Naive B cell (primary cell): ENCODE measurements at regions not wholly inside any gene's neighbourhood (a gene's known extent, or its start where the extent isn't known, plus 50 kb on each side); places are given as distances from the start of the nearest gene placed in this dataset.
"Not testable (repeated sequence)": the region's sequence is repeated elsewhere in the genome, so short reads cannot be mapped to it uniquely, and the experiment has no call there.

Experiments
- ATAC-seq, 2 donors: fragments of 150-1000 bp; cut with Tn5 transposase; 2 replicates each; pipeline ENCODE4 v1.10.0; 2021; ENCODE audit warnings: low read depth in 2 of 2, mild to moderate bottlenecking in 2 of 2, moderate library complexity in 2 of 2
- DNase-seq: peaks from one replicate; pipeline ENCODE4 v3.0.0; 2022
- H3K27ac Mint-ChIP-seq, 6 donors: one replicate each; pipeline ENCODE4 v1.8.0; 2020 to 2022; ENCODE audit warnings: mild to moderate bottlenecking in 6 of 6, mixed read lengths in 6 of 6, moderate library complexity in 5 of 6, inconsistent platforms in 2 of 6
- H3K27me3 Mint-ChIP-seq, 3 donors: one replicate each; pipeline ENCODE4 v1.8.0; 2021 to 2022; ENCODE audit warnings: mixed read lengths in 3 of 3, mild to moderate bottlenecking in 1 of 3
- H3K36me3 Mint-ChIP-seq, 2 donors: one replicate each; pipeline ENCODE4 v1.8.0; 2020 to 2022; ENCODE audit warnings: mixed read lengths in 2 of 2, inconsistent platforms in 1 of 2, mild to moderate bottlenecking in 1 of 2
- H3K4me1 Mint-ChIP-seq, 3 donors: one replicate each; pipeline ENCODE4 v1.8.0; 2020 to 2022; ENCODE audit warnings: mixed read lengths in 3 of 3, inconsistent platforms in 1 of 3, mild to moderate bottlenecking in 1 of 3, moderate library complexity in 1 of 3
- H3K4me3 Mint-ChIP-seq, 8 donors: one replicate each; pipeline ENCODE4 v1.8.0; 2020 to 2022; ENCODE audit warnings: mild to moderate bottlenecking in 8 of 8, mixed read lengths in 8 of 8, moderate library complexity in 8 of 8, inconsistent platforms in 2 of 8
- H3K9me3 Mint-ChIP-seq, 7 donors: one replicate each; pipeline ENCODE4 v1.8.0; 2020 to 2022; ENCODE audit warnings: mixed read lengths in 7 of 7, mild to moderate bottlenecking in 5 of 7, inconsistent platforms in 2 of 7, moderate library complexity in 1 of 7

DNA sequence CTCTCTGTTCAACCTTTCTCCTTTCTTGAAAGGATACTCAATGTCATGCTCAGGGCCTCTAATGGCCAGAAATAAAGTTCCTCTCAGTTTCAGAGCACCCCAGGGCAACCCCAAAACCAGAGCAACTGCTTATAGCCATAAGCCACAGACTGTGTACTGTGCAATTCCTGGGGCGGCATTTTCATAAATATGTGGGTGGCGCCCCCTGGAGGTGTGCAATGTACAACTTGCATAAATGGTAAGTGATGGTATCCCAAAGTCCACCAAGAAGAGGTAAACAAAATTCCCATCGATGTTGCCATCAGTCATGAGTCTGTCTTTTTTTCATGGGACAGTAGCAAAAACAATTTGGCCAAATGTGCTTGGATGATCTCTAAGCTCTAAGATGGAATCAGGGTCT lies 108.4 kb upstream of the ROPN1B start:
- not testable (repeated sequence) for H3K9me3 Mint-ChIP-seq, ATAC-seq, H3K4me3 Mint-ChIP-seq, H3K27me3 Mint-ChIP-seq, DNase-seq, H3K4me1 Mint-ChIP-seq, H3K36me3 Mint-ChIP-seq
- peak overlapping the region in 1 of 6 donors; percentile 24 for H3K27ac Mint-ChIP-seq

DNA sequence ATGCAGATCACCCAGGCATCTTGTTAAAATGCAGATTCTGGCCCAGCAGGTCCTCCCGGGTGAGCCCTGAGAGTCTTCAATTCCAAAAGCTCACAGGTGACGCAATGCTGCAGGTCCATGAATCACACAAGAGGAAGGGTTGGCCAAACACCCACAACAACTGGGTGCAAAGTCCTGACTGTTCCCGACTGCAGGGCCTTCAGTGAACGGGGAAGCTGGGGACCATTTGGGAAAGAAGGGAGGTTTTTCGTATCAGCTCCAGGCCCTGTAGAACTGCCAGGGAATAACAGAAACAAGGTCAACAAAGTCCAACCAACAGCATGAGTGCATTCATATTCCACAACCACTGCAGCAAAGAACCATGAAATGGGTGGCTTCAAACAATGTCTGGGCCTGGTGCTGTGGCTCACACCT lies 106.1 kb upstream of the ROPN1B start:
- not testable (repeated sequence) for H3K9me3 Mint-ChIP-seq, H3K27ac Mint-ChIP-seq, DNase-seq, ATAC-seq, H3K27me3 Mint-ChIP-seq, H3K4me1 Mint-ChIP-seq, H3K36me3 Mint-ChIP-seq
- peak overlapping the region in 1 of 8 donors; percentile 59 for H3K4me3 Mint-ChIP-seq

DNA sequence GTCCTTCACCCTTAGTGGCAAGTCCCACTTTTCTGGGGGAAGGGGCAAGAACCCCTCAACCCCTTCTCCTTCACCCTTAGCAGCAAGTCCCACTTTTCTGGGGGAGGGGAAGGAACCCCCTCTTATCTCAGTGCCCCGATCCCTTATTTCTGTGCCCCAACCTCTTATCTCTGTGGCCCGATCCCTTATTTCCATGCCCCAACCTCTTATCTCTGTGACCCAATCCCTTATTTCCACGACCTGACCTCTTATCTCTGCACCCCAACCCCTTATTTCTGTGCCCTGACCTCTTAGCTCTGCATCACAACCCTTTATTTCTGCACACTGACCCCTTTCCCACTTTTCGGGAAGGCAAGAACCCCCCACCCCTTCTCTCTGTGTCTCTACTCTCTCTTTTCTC lies 104.4 kb upstream of the ROPN1B start:
- DNase-seq, H3K27me3 Mint-ChIP-seq, H3K36me3 Mint-ChIP-seq, H3K4me1 Mint-ChIP-seq, ATAC-seq, H3K9me3 Mint-ChIP-seq, H3K27ac Mint-ChIP-seq: not testable (repeated sequence)
- peak overlapping the region in 1 of 8 donors; percentile 50 for H3K4me3 Mint-ChIP-seq

DNA sequence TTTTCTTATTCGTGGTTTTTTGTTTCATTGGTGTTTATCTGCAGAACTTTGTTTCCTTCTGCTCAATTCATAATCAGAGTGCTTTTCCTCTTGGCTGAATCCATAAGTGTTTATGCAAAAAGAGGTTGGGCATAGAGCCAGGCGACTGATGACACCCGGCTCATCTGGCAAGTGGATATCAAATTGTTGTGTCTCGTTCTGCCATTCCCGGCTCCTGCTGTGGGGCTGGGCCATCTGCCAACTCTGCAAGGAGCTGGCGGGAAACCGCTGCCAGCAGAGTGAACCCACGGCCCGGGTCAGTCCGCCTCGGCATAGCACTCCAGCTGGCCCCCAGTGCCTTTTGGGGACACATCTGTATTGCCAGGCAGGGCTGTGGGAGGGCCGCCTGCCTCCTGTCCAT lies 83.0 kb upstream of the ROPN1B start:
- not testable (repeated sequence) for DNase-seq, H3K4me1 Mint-ChIP-seq, H3K27ac Mint-ChIP-seq, H3K4me3 Mint-ChIP-seq, ATAC-seq, H3K27me3 Mint-ChIP-seq
- Mint-ChIP-seq H3K36me3 (peaks cover 9 to 24% of the 10 kb centered on the region in 2 donors), H3K9me3 (peaks cover 10 to 48% (median 30%) of the 10 kb centered on the region in 7 donors)

DNA sequence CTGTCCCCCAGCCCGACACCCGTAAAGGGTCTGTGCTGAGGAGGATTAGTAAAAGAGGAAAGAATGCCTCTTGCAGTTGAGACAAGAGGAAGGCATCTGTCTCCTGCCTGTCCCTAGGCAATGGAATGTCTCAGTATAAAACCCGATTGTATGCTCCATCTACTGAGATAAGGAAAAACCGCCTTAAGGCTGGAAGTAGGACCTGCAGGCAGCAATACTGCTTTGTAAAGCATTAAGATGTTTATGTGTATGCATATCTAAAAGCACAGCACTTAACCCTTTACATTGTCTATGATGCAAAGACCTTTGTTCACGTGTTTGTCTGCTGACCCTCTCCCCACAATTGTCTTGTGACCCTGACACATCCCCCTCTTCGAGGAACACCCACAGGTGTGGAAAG lies 69.8 kb upstream of the ROPN1B start:
- not testable (repeated sequence) for H3K36me3 Mint-ChIP-seq, DNase-seq, H3K27ac Mint-ChIP-seq, H3K27me3 Mint-ChIP-seq, H3K4me3 Mint-ChIP-seq, ATAC-seq, H3K4me1 Mint-ChIP-seq
- peaks cover 0 to 17% (median 0%) of the 10 kb centered on the region in 7 donors for H3K9me3 Mint-ChIP-seq

DNA sequence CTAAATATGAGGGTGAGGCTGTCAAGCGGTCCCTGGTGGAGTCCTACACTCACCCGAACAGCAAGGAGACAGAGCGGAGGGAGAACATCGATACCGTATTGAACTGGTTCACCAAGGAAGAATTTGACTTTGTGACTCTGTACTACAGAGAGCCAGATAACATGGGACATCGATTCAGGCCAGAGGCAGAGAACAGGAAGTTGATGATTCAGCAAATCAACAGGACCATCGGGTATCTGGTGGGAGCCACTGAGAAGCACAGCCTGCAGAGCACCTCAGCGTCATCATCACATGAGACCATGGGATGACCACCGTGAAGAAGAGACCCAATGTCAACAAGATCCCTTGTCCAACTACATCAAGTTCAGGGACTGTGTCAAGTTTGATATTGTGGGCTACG lies 67.5 kb upstream of the ROPN1B start:
- not testable (repeated sequence) for H3K27me3 Mint-ChIP-seq, H3K4me3 Mint-ChIP-seq, DNase-seq, H3K9me3 Mint-ChIP-seq, H3K27ac Mint-ChIP-seq, H3K36me3 Mint-ChIP-seq, ATAC-seq, H3K4me1 Mint-ChIP-seq

DNA sequence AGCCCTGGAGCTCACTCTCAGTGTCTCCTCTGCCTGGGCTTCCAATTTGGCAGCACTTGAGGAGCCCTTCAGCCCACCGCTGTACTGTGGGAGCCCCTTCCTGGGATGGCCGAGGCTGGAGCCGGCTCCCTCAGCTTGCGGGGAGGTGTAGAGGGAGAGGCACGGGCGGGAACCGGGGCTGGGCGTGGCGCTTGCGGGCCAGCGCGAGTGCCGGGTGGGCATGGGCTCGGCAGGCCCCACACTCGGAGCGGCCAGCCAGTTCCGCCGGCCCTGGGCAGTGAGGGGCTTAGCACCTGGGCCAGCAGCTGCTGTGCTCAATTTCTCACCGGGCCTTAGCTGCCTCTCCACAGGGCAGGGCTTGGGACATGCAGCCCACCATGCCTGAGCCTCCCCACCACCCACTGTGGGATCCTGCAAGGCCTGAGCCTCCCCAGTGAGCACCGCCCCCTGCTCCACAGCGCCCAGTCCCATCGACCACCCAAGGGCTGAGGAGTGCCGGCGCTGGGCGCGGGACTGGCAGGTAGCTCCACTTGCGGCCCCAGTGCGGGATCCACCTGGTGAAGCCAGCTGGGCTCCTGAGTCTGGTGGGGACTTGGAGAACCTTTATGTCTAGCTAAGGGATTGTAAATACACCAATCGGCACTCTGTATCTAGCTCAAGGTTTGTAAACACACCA lies 65.1 kb upstream of the ROPN1B start:
- H3K9me3 Mint-ChIP-seq, H3K27ac Mint-ChIP-seq: not testable (repeated sequence)

DNA sequence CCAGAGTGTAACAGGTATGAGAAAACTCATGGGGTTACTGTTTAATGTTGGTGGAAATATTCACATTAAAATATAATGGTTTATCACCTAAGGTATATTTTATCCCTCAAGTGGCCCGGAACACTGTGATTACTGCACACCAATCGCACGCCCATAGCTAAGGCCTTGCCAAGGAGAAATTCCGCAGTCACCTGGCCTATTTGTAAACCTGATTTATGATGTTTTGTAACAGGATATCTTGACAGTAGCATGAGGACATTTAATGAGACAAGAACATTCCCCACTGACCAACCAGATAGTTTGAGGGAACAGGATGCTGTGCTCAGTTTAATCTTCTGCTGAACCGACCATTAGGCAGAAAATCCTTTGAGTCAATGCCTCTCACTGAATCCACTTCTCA lies 61.7 kb upstream of the ROPN1B start:
- H3K27me3 Mint-ChIP-seq, H3K27ac Mint-ChIP-seq, H3K4me1 Mint-ChIP-seq, H3K4me3 Mint-ChIP-seq, DNase-seq, ATAC-seq, H3K36me3 Mint-ChIP-seq, H3K9me3 Mint-ChIP-seq: not testable (repeated sequence)

More for the DNA sequence above, 65.1 kb upstream of the ROPN1B start:
- ATAC-seq, DNase-seq, H3K36me3 Mint-ChIP-seq, H3K4me1 Mint-ChIP-seq, H3K27me3 Mint-ChIP-seq, H3K4me3 Mint-ChIP-seq: not testable (repeated sequence)

DNA sequence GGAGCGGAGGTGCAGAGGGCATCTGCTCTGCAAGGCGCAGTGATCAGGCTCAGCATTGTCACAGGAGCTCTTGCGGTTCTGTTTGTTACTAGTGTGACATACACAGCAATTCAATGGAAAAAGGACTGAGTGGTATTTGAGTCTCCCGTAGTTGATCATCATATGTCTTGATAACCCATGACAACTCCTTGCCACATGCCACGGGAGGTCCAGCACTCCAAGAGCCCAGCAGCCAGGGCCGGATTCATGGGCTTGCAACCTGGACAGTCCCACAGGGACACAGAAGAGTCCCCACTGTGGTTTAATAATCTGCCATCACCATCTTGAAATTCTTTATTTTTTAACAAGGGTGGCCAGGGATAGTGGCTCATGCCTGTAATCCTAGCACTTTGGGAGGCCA lies 58.1 kb upstream of the ROPN1B start:
- H3K4me3 Mint-ChIP-seq, H3K27ac Mint-ChIP-seq, ATAC-seq, H3K27me3 Mint-ChIP-seq, H3K4me1 Mint-ChIP-seq, H3K36me3 Mint-ChIP-seq, H3K9me3 Mint-ChIP-seq, DNase-seq: not testable (repeated sequence)

DNA sequence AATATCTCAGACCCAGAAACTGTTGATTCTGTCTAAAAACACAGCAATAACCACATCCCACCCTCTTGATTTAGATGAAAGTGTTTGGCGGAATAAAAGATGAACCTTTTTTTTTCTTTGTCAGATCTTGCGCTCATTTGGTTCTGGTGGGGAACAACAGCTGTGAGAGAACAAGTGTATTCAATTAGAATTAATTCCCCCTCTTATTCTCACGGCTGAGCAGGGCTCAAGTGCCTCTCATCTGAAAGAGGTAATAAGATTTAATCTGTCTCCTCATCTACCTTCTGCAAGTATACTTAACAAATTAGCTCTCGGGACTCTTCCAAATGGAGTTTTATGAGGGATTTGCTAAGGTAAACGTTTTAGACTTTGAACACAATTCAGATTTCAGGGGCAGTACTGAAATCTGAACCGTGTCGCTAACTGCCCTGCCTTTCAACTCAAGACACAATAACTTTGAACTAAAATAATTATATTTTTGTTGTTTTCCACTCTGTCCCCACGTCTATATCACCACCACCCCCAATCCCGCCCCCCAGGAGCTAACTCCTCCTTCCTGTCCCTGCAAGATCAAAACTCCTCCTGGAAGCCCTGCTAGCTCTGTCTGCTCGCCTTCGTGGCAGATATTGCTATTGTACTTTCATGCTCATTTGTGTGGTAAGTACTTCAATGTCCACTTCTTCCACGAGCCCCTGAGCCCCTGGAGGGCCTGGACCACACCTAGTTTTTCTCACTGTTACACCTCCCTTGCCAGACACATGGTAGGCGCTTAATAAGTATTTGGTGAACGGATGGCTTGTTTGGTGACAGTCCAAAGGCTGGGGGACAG lies 54.2 kb upstream of the ROPN1B start:
- peaks cover 6 to 17% (median 10%) of the 10 kb centered on the region in 3 donors for H3K4me1 Mint-ChIP-seq
- H3K4me3 Mint-ChIP-seq = peak overlapping the region; percentile 84 to 97 (median 93)
- not testable (repeated sequence) for H3K27me3 Mint-ChIP-seq, H3K9me3 Mint-ChIP-seq, ATAC-seq, H3K36me3 Mint-ChIP-seq, DNase-seq
- H3K27ac Mint-ChIP-seq = peak overlapping the region; percentile 88 to 99 (median 96)

DNA sequence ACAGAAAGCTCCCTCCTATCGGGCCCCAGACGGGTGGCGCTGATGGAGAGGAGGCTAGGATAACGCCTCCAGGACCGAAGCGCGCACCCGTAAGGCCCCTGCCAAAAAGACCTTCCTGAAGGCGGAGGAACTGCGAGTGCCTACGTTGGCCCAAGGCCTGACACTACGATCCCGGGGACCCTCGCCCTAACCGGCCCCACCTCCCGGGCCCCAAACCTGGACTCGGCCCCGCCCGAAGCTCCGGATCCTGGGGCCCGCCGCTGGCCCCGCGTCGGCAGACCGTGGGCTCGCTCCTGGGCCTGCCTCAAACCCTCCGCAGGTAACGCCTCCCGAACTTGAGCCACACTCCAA lies 53.6 kb upstream of the ROPN1B start:
- Mint-ChIP-seq H3K27ac (peak overlapping the region; percentile 93 to 99 (median 98)), H3K4me3 (peak overlapping the region; percentile 84 to 97 (median 93)), H3K4me1 (peaks cover 6 to 17% (median 10%) of the 10 kb centered on the region in 3 donors)
- ATAC-seq, DNase-seq, H3K27me3 Mint-ChIP-seq, H3K9me3 Mint-ChIP-seq, H3K36me3 Mint-ChIP-seq: not testable (repeated sequence)

DNA sequence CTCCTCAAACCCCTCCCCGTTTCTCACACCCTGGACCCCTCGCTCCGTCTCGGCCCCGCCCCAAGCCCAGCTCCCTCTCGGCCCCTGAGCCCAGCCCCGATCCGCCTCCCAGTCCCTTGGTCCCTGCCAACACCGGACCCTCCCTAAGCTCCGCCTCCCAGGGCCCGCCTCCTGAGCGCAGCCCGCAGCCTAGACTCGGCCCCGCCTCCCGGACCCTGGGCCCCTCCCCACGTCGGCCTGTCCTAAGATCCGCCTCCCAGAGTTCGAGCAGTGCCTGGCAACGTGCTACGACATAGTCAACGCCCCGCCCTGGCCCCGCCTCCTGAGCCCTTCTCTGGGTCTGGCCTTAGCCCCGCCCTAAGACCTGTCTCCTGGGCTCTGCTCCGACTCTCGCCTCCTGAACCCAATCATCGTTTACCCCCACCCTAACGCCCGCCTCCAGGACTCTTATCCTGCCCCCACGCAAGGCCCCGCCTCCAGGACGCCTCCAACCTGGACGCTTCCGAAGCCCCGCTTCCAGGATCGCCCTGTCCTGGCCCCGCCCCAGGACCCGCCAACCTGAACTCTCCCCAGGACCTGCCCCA lies 53.1 kb upstream of the ROPN1B start:
- not testable (repeated sequence) for H3K27me3 Mint-ChIP-seq, H3K36me3 Mint-ChIP-seq, H3K9me3 Mint-ChIP-seq
- ATAC-seq (peak; percentile 66 to 68), DNase-seq (peak; percentile 99)
- Mint-ChIP-seq H3K27ac (peak overlapping the region; percentile 93 to 99 (median 98)), H3K4me3 (peak overlapping the region; percentile 84 to 97 (median 93)), H3K4me1 (peaks cover 6 to 17% (median 10%) of the 10 kb centered on the region in 3 donors)

DNA sequence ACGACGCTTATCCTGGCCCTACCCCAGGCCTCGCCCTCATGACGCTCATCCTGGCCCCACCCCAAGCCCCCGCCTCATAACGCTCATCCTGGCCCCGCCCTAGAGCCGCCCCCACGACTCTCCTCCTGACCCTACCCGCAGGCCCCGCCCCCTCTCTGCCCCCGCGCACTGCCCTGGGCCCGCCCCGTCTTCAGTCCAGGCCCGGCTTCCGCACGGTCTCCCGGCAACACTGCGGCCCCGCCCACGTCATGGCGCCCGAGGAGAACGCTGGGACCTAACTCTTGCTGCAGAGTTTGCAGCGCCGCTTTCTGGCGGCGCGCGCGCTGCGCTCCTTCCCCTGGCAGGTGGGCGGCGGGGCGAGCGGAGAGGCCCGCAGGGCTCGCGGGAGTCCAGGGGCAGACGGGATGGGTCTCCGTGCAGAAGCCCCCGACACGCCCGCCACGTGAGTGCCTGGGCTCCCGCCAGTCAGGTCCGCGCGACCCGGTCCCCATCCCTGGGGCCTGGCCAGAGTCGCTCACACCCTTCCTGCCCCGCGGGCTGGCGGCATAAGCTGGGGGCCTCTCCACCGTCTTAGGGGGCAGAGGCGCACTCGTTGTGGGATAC lies 52.5 kb upstream of the ROPN1B start:
- Mint-ChIP-seq H3K27me3 (no peaks in the 10 kb centered on the region), H3K4me3 (peak overlapping the region; percentile 84 to 97 (median 93)), H3K4me1 (peaks cover 6 to 17% (median 10%) of the 10 kb centered on the region in 3 donors), H3K27ac (peak overlapping the region; percentile 93 to 99 (median 98)), H3K36me3 (no peaks in the 10 kb centered on the region), H3K9me3 (no peaks in the 10 kb centered on the region)
- DNase-seq = peak; percentile 90
- peak; percentile 85 for ATAC-seq
